Pancreas (tissue), 10 donors: ENCODE measurements at regions not wholly inside any gene's neighbourhood (a gene's known extent, or its start where the extent isn't known, plus 50 kb on each side); places are given as distances from the start of the nearest gene placed in this dataset.
A peak's percentile ranks its signal among the peaks of the same experiment; 100 is the strongest.

Experiments
- ATAC-seq, 4 donors: fragments of 200-7000 bp; cut with Tn5 transposase; one replicate each; pipeline versions ENCODE4 v1.8.0 to v1.9.1; 2020; ENCODE audit warnings: mild to moderate bottlenecking in 4 of 4, moderate library complexity in 4 of 4
- DNase-seq, 6 donors: peaks; one replicate each; pipeline ENCODE4 v3.0.0-alpha.2; 2020
- FAIRE-seq: peaks from 2 replicates; lab custom pipeline; 2012; peaks lifted over from hg19 to GRCh38; lab: Jason Lieb, UNC
- H3K27ac ChIP-seq, 4 donors: fragments of 200-600 bp; sonication (generic); 1 replicate in 3 of 4; 2 replicates in 1 of 4; pipeline versions ENCODE4 v1.5.0 to v1.8.0; 2020
- H3K27me3 ChIP-seq, 4 donors: fragments of 200-600 bp; one replicate each; pipeline ENCODE4 v1.8.0; 2021
- H3K36me3 ChIP-seq, 3 donors: fragments of 200-600 bp; sonication (generic) in 1 of 3; one replicate each; pipeline versions ENCODE4 v1.5.0 to v1.8.0; 2020 to 2021
- H3K4me1 ChIP-seq, 3 donors: fragments of 200-600 bp; one replicate each; pipeline ENCODE4 v1.8.0; 2021
- H3K4me3 ChIP-seq, 4 donors: fragments of 200-600 bp; sonication (generic) in 2 of 4; one replicate each; pipeline versions ENCODE4 v1.5.0 to v1.8.0; 2020 to 2021
- H3K9me3 ChIP-seq, 4 donors: fragments of 200-600 bp; one replicate each; pipeline ENCODE4 v1.8.0; 2021
- WGBS, 2 donors: extraction: QIAGEN DNeasy Blood & Tissue Kit; methylation state at CpG; one replicate each; pipeline ENCODE4 v1.1.7; 2013; 5-methylcytosine and 5-hydroxymethylcytosine counted together
- intact Hi-C, 3 donors: fragments of 100-400 bp; cut with DNase I; formaldehyde crosslinking; loops; one replicate each; pipeline versions ENCODE4 v1.11.1 to v1.14.2; 2022
- TF ChIP-seq, protein P1 (sequence below), 4 donors: fragments of 200-600 bp; sonication (generic) in 3 of 4; IDR thresholded peaks; one replicate each; pipeline versions ENCODE4 v1.5.0 to v1.8.0; 2021; ENCODE audit warnings: antibody characterized with exemption in 4 of 4
- donor health status: healthy with polysubstance abuse.
- donor health status: DM: no; HTN: no; CAD: no; lungs with moderate emphysema.
- donor health status: DM: no; HTN: no; CAD: no.
- donor health status: control.
- donor health status: control.
- donor health status: Bipolar disorder and iron deficiency.
- donor health status: DM: yes; HTN: yes; CAD: no.
- donor health status: DM: no; HTN: no; CAD: no.
- donor health status: DM: no; HTN: no; CAD: no.
- donor health status: DM: yes; HTN: yes; CAD: no.

DNA sequence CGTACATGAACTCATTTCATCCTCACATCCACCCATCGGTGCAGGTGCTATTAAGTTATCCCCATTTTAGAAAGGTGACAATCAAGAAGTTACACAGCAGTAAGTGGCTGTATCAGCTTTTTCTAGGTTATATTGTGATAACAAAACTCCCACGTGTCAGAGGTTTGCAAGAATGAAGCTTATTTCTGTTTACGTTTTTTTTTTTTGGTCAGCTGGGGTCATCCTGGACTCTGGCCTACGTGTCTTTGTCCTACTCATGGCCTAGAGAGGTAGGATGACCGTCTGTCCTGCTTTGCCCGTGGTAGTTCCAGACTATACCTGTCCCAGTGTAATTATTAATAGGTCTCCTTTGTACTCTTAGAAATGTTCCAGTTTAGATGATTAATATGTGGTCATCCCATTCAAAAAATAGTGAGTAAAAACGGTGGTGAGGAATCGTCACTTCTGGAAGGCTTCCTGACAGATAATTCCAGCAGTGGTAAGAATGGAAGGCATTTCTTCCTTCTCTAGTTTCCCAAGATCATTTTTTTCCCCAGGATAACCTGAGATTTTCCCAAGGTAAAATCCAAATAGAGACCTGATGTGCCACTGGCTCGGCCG is 64.2 kb upstream of the KIF26B start:
- peak in 1 of 4 donors; percentile 22 for ATAC-seq
- Histone ChIP-seq H3K9me3 (no peaks in the 10 kb centered on the region), H3K36me3 (no peaks in the 10 kb centered on the region), H3K27me3 (no peaks in the 10 kb centered on the region), H3K4me3 (no peak overlapping the region), H3K4me1 (no peaks in the 10 kb centered on the region), H3K27ac (no peak overlapping the region)
- intact Hi-C loops, result no loop called here
- DNase-seq, result no peak
- TF ChIP-seq, protein P1, sequence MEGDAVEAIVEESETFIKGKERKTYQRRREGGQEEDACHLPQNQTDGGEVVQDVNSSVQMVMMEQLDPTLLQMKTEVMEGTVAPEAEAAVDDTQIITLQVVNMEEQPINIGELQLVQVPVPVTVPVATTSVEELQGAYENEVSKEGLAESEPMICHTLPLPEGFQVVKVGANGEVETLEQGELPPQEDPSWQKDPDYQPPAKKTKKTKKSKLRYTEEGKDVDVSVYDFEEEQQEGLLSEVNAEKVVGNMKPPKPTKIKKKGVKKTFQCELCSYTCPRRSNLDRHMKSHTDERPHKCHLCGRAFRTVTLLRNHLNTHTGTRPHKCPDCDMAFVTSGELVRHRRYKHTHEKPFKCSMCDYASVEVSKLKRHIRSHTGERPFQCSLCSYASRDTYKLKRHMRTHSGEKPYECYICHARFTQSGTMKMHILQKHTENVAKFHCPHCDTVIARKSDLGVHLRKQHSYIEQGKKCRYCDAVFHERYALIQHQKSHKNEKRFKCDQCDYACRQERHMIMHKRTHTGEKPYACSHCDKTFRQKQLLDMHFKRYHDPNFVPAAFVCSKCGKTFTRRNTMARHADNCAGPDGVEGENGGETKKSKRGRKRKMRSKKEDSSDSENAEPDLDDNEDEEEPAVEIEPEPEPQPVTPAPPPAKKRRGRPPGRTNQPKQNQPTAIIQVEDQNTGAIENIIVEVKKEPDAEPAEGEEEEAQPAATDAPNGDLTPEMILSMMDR (IDR thresholded peaks at IDR 0.05), result no peak
- FAIRE-seq, result no peak
- 77 to 81% methylated on average over 11 of the region's 11 CpGs for WGBS, 2 donors

DNA sequence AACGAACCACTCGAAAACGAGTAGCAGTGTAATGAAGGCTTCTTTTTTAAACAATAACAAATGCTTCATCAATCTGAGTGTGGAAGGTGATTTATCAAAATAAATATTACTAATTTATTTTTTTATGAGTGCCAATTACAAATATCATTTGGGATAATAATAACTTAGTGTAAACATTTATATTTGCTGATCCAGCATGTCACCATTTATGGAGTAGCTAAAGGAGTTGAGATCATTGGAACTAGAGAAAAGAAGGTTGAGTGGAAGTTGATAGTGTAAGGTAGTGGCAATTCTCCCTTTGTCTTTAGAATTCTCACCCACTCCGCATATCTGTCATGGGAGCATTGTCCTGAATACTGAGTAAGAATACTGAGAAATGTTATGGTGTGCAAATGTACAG is 67.1 kb upstream of the KIF26B start:
- Histone ChIP-seq H3K9me3 (no peaks in the 10 kb centered on the region), H3K27ac (no peak overlapping the region), H3K36me3 (no peaks in the 10 kb centered on the region), H3K4me3 (no peak overlapping the region), H3K27me3 (no peaks in the 10 kb centered on the region), H3K4me1 (no peaks in the 10 kb centered on the region)
- DNase-seq, result no peak
- TF ChIP-seq, protein P1 (IDR thresholded peaks at IDR 0.05), result no peak
- no peak for ATAC-seq
- FAIRE-seq, result no peak
- WGBS, 2 donors, result 84 to 88% methylated on average over 4 of the region's 4 CpGs
- intact Hi-C loops, result no loop called here

DNA sequence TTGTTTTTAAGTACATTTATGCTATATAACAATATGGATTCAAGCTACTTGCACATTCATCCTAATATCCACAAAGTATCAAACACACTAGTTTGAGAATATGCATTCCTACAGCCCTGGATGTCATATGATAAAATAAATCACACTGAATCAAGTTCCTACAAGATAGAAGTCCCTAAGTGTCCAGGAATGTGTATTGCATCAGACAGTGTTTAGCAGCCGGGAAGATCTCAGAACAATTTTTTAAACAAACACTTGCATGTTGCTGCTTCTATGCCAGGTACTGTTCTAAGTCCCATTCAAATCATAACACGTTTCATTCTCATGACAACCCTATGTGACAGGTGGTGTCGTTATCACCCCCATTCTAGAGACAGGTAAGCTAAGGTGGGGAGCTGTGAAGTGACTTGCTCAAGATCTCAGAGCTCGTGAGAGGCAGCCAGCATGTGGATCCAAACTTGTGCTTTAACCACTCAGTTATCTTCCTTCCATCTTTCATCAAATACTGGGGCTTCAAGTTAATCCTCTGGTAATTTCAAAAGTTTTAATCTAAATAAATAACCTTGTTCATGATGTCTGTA is 68.3 kb upstream of the KIF26B start:
- ATAC-seq, result no peak
- no peak for FAIRE-seq

DNA sequence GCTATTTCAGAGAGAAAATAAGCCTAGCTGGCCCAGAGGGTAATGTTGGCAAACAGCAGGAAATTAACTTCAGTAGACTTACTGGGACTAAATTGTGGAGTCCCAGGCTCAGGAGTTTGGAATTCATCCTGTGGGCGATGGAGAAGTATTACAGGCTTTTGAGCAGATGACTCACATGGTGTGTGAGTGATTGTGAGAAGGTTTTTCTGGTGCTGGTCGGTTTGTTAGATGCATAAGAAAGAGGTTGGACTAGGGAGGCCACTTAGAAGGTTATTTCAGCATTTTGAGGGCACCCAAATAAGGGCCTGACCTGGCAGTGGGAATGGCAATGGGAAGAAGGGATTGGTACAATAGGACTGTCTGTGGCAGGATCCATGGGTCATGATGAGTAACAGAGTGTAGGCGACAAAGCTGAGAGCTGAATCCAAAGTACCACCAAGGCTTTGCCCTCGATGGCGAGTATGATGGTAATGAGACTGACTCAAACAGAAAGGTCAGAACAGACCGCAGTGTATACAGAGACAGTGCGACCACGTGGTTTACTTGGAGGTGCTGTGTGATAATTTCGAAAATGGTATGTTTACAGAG is 69.2 kb upstream of the KIF26B start:
- no peak for DNase-seq
- Histone ChIP-seq H3K36me3 (no peaks in the 10 kb centered on the region), H3K27ac (no peak overlapping the region), H3K27me3 (no peaks in the 10 kb centered on the region), H3K4me1 (no peaks in the 10 kb centered on the region), H3K9me3 (no peaks in the 10 kb centered on the region), H3K4me3 (no peak overlapping the region)
- TF ChIP-seq, protein P1 (IDR thresholded peaks at IDR 0.05), result no peak
- no peak for FAIRE-seq
- ATAC-seq, result peak in 1 of 4 donors; percentile 52
- intact Hi-C loops, result no loop called here
- 84 to 92% methylated on average over 9 of the region's 9 CpGs for WGBS, 2 donors

More for the DNA sequence above, 68.3 kb upstream of the KIF26B start:
- Histone ChIP-seq H3K9me3 (no peaks in the 10 kb centered on the region), H3K27ac (no peak overlapping the region), H3K27me3 (no peaks in the 10 kb centered on the region), H3K4me1 (no peaks in the 10 kb centered on the region), H3K4me3 (no peak overlapping the region), H3K36me3 (no peaks in the 10 kb centered on the region)
- intact Hi-C loops, result no loop called here
- 73 to 84% methylated on average over 4 of the region's 4 CpGs for WGBS, 2 donors
- DNase-seq, result no peak
- TF ChIP-seq, protein P1 (IDR thresholded peaks at IDR 0.05), result no peak

DNA sequence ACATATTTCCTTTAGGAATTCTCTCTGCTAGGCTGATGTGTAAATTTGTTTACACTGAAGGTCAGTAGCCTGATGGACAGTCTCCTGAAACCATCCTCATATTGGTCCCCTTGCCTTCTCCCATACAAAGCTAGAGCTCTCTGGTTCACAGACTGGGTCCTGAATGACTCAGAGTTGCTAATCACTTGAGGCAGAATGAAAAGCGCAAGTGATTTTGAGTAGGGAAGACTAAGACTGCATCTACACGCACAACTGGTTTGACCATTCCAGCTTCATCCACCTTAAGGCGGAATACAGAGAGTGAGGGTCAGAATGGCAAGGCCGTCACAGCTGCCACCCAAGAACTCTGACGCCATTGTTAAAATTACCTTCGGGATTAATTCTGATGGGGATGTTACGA is 70.2 kb upstream of the KIF26B start:
- Histone ChIP-seq H3K4me3 (no peak overlapping the region), H3K36me3 (no peaks in the 10 kb centered on the region), H3K27ac (no peak overlapping the region), H3K27me3 (no peaks in the 10 kb centered on the region), H3K9me3 (no peaks in the 10 kb centered on the region), H3K4me1 (no peaks in the 10 kb centered on the region)
- 96 to 97% methylated on average over 7 of the region's 7 CpGs for WGBS, 2 donors
- DNase-seq (no peak), FAIRE-seq (no peak), ATAC-seq (no peak)
- TF ChIP-seq, protein P1 (IDR thresholded peaks at IDR 0.05), result no peak
- intact Hi-C loops, result no loop called here
